Endothelial cell of hepatic sinusoid (primary cell): ENCODE measurements at regions not wholly inside any gene's neighbourhood (a gene's known extent, or its start where the extent isn't known, plus 50 kb on each side); places are given as distances from the start of the nearest gene placed in this dataset.

Experiments used
- in situ Hi-C: cut with HindIII; loops from 2 replicates; pipeline ENCODE4 v1.10.0; 2017; ENCODE audit warnings: low sequenced_read_pairs

DNA sequence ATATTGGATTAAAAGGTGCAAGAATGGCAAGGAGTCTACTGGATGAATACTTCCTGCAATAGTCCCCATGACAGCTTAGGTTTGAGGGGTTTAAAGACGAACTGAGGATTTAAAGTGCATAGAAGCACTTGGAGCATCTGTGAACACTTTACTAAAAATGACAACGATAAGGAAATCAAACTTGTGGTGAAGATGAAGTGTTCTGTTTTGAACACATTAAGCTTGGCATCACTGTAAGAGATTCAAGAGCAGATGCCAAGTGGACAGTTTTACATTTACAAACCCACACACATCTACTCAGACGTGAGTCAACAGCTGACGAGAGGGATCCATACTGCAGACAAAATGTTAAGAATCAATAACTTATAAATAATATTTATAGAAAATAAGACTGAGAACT lies 918.7 kb downstream of the CDH11 start:
- in situ Hi-C loops = no loop called here

DNA sequence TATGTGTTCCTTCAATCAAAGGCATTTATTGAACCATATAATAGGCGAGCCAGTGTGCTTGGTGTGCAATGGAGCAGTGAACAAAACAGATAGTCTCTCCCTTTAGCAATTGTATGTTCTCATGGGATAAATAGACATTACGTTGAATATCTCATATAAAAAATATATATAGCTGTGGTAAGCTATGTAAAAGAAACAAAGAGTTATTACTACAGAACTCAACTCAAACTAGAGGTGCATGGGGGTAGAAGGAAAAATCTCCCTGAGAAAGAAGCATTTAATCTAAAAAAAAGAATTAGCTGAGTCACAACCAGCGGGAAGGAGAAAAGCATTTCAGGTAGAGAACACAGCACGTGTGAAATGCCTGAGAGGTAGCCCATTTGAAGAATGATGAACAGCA lies 919.3 kb downstream of the CDH11 start:
- in situ Hi-C loops = no loop called here

DNA sequence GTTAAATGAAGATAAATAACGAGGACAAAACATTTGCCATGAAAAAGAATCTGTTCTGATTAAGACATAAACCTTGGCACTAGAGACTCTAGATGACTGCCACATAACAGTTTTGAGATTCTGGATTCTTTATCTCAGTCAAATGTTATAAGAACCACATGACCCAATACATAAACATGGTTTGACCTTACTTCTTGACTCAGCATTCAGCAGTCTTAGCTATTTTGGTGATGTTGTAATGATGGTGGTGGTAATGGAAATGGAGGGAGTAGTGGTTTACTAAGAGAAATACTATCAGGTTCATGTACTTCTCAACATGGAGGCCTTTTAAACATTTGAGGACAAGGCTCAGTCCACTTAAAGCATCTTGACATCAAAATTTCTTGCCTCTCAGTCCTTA lies 925.4 kb downstream of the CDH11 start:
- in situ Hi-C loops = no loop called here

DNA sequence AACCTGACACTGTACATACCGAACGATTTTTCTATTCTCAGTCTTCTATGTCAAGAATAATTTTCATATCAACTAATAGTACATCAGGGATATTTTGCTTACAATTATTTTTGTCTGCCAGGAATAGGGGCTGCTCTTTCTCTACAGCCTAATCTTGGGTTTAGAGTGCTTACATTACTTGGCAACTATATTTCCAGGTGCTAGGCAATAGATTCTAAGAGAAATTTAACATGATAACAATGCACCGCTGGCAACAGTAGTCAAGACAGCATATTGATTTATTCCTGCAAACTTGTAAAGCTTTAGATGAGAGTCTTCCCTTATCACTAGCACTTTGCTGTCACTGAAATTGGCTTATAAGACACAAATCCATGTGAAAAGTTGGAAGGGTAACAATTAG lies 935.9 kb downstream of the CDH11 start:
- in situ Hi-C loops = no loop called here

DNA sequence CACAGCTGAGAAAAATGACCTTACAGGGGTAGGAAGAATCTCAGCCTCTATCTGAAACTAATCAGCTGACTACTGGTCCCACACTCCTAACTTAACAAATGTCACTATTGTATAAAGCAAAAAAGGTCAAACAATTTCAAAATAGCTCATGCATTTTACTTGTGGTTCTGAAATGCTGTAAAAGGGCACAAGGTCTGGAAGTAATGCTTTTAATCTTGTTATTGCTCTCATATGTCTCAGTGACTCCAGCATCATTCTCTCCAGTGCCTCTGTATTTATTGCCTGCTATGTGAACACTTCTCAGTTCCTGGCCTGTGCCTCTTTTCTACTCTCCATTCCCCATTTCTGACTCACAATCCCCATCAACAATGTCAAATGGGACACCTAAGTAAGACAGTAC lies 937.7 kb downstream of the CDH11 start:
- in situ Hi-C loops = no loop called here

DNA sequence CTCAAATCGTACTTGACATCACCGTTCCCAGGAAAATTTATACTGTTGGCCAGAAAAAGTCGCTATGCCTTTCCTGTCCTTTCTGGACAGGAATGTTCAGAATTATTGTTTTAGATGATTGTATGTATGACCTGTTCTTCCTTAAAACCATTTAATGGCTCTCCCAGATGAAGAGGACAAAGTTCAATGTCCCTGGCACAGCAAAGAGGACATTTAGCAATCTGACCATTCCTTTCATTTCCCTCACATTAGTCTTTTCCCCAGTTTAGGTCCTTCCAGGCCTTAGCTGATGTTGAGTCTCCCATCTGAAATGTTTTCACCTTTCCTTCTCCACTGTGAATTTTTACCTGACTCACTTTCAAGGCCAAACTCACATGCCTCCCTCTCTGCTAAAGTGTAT lies 938.9 kb downstream of the CDH11 start:
- in situ Hi-C loops = no loop called here

DNA sequence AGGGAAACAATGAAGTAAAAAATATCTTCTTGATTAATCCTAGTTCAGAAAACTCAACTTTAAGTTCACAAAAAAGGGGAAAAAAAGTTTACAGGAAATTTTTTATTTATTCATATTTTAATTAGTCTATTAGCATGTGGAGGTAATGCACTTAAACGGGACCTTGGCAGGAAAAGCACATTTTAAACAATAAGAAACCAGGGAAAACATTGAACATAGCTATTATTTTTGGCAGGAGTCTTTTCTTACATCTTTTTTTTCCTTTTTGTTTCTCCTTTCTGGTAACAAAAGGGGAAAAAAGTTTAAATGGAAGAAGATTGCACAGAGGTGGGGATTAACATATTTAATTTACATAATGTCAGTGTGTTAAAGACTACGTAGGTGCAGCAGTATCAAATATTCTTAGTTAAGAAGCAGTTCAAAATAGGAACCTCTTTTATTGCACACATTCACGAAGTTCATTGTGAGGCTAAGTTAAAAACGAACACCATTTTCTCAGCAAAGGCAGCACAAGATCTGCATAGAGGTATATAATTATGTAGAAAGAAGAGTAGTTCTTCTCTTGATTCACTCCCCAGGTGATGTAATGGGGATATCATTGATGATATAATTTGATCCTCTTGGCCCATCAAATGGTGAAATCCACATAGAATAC lies 940.5 kb downstream of the CDH11 start:
- in situ Hi-C loops = no loop called here

DNA sequence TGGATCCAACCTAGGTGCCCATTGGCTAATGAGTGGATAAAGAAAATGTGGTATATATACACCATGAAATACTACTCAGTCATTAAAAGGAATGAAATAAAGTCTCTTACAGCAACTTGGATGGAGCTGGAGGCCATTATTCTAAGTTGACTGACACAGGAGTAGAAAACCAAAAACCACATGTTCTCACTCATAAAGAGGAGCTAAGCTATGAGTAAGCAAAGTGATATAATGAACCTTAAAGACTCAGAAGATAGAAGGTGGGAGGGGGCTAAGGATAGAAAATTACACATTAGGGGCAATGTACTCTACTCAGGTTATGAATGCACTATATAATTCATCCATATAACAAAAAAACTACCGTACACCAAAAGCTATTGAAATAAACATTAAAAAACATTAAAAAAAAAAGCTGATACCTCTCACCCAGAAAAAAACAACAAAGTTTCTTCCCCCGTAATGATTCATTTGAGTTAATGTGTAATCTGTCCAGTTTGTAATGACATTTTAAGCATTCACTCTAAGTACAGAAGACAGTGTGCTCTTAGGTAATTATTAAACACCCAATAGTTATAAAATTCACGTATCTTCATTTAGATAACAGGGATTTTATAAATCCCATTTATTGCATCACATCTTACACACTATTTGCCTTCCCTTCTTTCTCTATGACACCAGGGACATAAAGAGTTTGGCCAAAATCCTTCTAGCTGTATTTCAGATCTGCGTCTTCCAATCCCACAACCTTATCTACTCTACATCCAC lies 941.5 kb downstream of the CDH11 start:
- in situ Hi-C loops = no loop called here

DNA sequence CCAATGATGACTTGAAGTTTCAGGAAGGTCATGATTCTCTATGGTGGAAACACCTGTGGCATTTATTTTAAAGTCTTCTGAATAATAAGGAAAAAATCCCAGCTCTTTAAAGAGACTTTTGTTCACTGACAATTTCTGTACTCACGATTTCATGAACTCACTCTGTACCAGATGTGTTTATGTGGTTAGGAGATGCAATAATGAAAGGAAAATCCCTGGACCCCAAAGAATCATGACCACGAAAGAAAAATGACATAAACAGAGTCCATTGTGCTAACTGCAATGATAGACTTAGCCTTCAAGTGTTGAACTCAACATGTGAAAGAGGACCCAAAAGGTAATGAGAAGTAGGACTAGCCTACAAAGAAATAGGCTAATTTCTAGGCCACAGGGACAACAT lies 947.5 kb downstream of the CDH11 start:
- in situ Hi-C loops = no loop called here

DNA sequence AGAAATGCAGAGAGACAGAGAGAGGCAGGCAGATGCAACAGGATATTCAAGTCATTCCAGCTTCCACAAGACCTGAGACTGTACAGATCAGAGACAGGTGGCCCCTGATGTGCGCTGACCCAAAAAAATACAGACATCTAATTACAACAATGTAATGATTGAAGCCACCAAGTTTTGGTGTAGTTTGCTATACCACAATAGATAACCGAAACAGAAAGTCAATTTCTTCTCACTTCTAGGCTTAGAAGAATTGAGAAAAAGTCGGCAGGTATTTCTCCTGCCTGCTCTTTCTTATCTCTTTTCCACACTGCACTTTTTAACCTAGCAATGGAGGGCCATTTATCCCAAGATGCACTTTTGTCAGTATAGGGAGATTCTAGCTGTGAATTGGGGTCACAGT lies 949.2 kb downstream of the CDH11 start:
- in situ Hi-C loops = no loop called here

DNA sequence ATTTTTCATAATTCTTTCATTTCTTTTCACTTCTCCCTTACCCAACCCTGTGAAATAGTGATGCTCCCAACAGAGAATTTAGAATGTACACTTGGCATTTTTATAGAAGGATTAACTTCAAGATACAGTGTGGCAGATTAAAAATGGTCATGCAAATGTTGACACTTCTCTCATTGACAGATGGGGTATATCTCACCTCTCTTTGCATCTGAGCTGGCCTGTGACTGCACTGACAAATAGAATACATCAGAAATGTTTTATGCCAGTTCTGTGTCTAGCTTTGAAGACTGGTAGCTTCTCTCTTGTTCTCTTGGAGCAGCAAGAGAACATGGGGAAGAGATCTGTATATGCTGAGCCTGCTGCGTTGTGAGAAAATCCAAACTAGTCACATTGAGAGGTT lies 949.6 kb downstream of the CDH11 start:
- in situ Hi-C loops = no loop called here

DNA sequence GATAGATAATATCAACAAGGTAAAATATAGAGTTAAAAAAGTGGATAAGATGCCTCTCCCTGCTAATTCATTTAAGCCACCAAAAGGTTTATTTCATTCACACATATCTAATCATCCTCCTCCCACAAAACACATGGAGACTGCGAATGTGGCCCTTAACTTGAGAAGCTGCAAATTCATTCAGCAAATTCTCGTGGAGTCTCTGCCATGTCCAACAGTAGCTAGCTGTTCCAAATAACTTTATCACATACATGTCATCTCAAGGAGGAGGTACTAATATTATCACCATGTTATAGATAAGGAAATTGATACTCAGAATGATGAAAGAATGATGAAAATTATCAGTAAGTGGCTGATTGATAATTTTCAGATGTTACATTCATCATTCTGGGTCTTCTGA lies 950.2 kb downstream of the CDH11 start:
- in situ Hi-C loops = no loop called here

DNA sequence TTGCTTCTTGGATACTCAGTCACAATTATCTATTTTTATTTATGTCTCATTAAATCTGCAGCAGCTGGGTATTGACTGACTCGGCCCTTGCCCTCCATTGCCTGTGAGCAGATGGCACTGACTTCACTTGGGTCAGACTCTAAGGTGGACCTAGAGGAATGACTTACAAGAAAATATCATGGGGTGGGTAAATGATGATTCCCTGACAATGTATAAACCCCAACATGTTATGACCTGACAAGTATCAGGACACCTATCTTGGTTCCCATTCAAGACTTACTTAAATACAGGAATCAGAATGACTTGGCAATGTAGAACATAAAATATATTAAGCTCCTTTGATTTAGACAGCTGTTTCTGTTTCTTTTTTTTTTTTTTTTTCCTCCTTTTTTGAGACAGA lies 953.5 kb downstream of the CDH11 start:
- in situ Hi-C loops = no loop called here

DNA sequence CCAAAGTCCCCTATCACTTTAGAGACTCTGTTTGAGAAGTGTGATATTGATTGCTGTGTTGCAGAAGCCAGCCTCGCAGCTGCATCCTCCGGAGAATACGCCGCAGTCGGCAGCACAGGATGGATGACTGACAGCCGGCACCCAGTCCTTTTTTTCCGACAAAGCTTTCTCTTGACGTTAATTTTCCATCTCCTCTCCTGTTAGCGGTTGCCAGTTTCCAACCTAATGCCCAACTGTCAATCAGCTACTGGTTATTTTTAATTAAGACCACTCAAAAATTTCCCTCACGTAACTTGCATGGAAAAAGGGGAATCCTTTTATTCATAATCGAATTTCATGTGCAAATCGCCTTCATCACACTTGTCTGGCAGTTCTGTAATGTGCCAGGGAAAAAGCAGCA lies 953.9 kb downstream of the CDH11 start:
- in situ Hi-C loops = no loop called here

DNA sequence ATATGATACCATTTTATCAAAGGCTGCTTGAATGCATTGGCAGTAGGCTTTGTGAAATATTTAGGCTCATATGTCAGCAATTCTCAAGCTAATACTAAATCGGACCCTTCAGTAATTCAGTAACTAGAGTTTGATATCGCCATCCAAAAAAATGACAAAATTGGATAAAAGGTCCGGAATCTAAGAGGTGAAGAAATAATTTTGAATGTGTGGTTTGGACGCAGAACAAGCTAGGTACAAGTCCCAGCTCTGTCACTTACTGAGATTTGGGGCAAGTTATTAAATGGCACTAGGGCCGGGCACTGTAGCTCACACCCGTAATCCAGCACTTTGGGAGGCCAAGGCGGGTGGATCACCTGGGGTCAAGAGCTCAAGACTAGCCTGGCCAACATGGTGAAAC lies 956.5 kb downstream of the CDH11 start:
- in situ Hi-C loops = no loop called here

DNA sequence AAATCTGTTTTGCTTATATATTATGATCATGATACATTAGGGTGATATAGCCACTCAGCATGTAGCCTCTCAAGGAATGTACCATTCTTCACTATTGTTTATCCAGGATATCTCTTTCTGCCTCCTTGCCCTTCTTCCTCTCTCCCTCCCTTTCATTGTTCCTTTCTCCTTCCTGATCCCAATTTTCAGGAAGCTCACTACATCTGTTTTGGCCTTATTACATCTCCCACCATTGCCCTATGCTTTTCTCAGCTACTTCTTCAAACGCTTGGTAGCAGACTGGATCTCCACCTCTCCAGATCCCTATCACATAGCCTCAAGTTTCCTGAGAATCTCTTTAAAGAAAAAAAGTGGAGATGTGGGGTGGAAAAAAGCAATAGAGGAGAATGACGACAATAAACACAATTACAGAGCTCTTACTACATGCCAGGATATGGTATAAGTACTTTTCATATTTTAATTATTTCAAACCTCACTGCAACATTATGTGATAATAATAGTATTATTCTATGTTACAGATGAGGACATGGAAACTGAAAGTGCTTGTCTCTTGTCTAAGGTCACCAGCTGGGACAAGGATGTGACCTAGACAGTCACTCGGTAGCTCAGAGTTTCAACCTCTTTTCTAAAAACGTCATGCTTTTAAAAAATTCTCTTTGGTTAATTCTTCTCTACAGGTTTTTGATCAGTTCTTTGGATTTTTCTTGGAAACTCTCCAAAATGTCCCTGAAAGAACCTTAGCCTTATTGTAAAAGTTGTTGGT lies 959.1 kb downstream of the CDH11 start:
- in situ Hi-C loops = no loop called here

DNA sequence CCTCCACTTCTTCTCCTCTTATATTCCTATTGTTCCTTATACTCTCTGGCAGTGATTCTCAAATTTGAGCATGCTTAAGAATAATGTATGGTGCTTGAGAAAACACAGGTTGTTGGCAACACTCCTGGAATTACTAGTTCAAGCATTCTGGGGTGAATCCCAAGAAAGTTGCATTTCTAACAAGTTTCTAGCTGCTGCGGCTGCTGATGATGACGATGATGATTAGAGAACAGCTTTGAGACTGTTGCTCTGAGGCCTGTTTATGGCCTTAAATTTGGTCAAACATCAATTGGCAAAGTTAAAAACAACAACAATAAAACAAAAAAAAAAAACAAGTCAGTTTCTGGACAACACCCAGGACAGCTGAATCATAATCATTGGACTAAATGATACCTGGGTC lies 961.9 kb downstream of the CDH11 start:
- in situ Hi-C loops = no loop called here

DNA sequence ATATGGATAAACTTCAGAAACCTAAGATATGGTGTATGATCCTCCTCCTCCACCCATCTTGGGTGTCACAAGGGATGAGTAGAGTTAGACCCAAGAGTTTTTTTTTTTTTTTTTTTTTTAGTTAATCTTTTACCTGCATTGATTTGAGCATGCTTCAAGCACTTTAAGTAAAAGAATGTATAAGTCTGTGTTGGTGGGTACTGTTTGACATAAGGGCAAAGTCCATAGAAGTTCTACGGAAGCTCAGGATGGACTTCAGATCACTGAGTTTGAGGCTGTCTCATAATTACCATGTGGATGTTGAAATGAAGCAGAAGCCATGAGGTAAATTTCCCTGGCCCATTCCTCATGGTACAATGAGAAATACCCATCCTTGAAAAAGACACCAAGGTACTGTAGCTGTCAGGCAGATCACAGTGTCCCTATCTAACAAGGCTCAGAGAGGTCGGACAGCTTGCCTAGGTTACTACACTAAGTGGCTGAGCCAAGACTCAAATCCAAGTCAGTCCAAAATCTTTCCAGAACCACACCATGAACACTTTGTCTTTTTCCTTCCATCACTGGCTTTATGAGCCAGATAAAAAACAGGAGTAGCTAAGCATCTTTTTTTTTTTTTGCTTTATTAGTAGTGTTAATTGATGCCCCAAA lies 962.8 kb downstream of the CDH11 start:
- in situ Hi-C loops = no loop called here

DNA sequence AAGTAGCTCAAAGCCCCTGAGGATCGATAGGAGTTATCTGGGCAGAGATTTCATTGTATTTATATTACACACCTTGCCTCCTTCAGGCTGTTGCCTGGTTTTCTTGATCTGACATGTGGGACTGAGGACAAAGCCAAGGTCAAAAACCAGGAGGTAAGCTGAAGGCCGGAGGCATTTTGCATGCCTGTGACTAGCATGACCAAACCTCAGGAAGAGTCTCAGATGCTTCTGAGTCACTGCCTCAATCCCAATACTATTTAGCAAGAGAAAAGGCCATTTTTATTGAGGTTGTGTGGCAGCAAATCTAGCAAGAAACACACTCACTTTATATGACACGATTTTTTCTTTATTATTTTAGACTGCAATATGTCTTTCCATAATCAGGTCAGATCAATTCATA lies 968.1 kb downstream of the CDH11 start:
- in situ Hi-C loops = no loop called here

DNA sequence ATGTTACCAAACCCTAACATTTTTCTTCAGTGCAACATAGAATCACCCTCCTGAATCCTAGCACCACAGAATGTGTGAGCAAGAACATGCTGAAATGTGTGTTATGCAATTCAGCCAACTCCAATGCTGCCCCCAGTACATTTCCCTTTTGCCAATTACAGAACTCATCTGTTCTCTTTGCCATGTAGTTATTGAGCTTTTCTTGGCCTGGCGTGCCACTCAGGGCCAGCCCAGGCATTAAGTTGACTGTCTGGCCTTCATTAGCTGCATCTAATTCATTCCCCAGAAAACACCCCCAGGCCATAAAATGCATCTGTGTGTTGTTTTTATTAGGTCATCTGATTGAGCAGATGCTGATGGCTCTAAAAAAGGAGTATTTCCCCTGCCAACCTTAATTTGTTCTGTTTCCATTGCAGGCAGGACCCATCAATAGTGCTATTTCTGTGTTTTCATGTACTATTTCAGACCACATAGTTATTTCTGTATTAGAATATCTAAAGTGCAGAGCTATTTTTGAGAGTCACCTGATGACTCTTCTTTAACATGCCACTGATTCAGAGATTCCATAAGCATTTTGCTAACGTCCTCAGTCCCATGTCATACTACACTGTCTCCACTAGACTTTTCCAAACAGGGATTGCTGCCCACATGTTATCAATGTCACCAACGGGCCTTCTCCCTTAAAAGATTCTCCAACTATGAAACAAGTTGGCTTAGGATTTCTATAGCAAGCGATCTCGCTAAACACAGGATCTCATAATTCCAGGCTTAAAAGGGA lies 969.7 kb downstream of the CDH11 start:
- in situ Hi-C loops = no loop called here

DNA sequence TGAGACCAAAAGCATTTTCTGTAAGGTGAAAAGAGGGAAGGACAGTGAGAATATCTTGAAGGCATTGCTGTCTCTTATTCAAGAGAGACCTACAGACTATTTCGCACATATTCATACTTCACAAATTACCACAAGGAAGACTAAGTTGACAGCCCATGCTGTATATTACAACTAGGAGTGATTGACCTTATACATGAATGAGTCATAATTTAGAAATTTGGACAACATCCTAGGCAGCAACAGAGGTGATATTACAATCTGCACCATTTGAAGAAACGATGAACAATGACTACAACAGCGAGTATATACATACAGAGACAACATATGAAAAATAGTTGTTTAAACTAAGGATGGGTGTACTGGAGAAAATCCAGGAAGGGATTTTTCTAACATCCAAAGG lies 971.7 kb downstream of the CDH11 start:
- in situ Hi-C loops = no loop called here
